ENCODE measurements at regions not wholly inside any gene's neighbourhood (a gene's known extent, or its start where the extent isn't known, plus 50 kb on each side); places are given as distances from the start of the nearest gene placed in this dataset.

- no peak overlapping the region for H3K9ac ChIP-seq (ENCODE audit: low read length)
- H3K9me3 ChIP-seq (ENCODE audit: low read length) = no peaks in the 10 kb centered on the region
- DNase-seq = no peak
- H3K36me3 ChIP-seq (ENCODE audit: insufficient read depth, low read length) = no peaks in the 10 kb centered on the region
- no peak overlapping the region for H3K27ac ChIP-seq (ENCODE audit: low read length)
- H3K27me3 ChIP-seq (ENCODE audit: low read length) = no peaks in the 10 kb centered on the region
- H3K79me2 ChIP-seq (ENCODE audit: low read length) = no peaks in the 10 kb centered on the region
- no peak overlapping the region for H3K4me3 ChIP-seq (ENCODE audit: low read length)
- no peaks in the 10 kb centered on the region for H4K20me1 ChIP-seq (ENCODE audit: insufficient read depth, low read depth, low read length)
- no peaks in the 10 kb centered on the region for H3K4me1 ChIP-seq (ENCODE audit: low read length)
- H3K4me2 ChIP-seq (ENCODE audit: low read depth, low read length, poor library complexity, severe bottlenecking) = no peak overlapping the region
- no peaks in the 10 kb centered on the region for H3K9me2 ChIP-seq (replicated peaks; ENCODE audit: insufficient read depth, low read length)
- H2AFZ ChIP-seq (ENCODE audit: low read length) = no peak overlapping the region
Observed at GRCh38 chr4:147041376-147041775, 95.7 kb upstream of the TTC29 start.

GRCh38 chr4:147042046-147042445 lies 96.4 kb upstream of the TTC29 start:
- H4K20me1 ChIP-seq (ENCODE audit: insufficient read depth, low read depth, low read length) = no peaks in the 10 kb centered on the region
- H3K4me3 ChIP-seq (ENCODE audit: low read length) = no peak overlapping the region
- no peaks in the 10 kb centered on the region for H3K4me1 ChIP-seq (ENCODE audit: low read length)
- H2AFZ ChIP-seq (ENCODE audit: low read length) = no peak overlapping the region
- no peaks in the 10 kb centered on the region for H3K27me3 ChIP-seq (ENCODE audit: low read length)
- no peaks in the 10 kb centered on the region for H3K36me3 ChIP-seq (ENCODE audit: insufficient read depth, low read length)
- H3K9ac ChIP-seq (ENCODE audit: low read length) = no peak overlapping the region
- H3K79me2 ChIP-seq (ENCODE audit: low read length) = no peaks in the 10 kb centered on the region
- H3K9me3 ChIP-seq (ENCODE audit: low read length) = no peaks in the 10 kb centered on the region
- no peaks in the 10 kb centered on the region for H3K9me2 ChIP-seq (replicated peaks; ENCODE audit: insufficient read depth, low read length)
- no peak for DNase-seq
- H3K4me2 ChIP-seq (ENCODE audit: low read depth, low read length, poor library complexity, severe bottlenecking) = no peak overlapping the region
- H3K27ac ChIP-seq (ENCODE audit: low read length) = no peak overlapping the region

- Histone ChIP-seq H3K4me3 (ENCODE audit: low read length) (no peak overlapping the region), H3K79me2 (ENCODE audit: low read length) (no peaks in the 10 kb centered on the region), H3K27ac (ENCODE audit: low read length) (no peak overlapping the region), H3K9ac (ENCODE audit: low read length) (no peak overlapping the region), H3K9me2 (replicated peaks; ENCODE audit: insufficient read depth, low read length) (no peaks in the 10 kb centered on the region), H4K20me1 (ENCODE audit: insufficient read depth, low read depth, low read length) (no peaks in the 10 kb centered on the region), H3K9me3 (ENCODE audit: low read length) (no peaks in the 10 kb centered on the region), H3K4me1 (ENCODE audit: low read length) (no peaks in the 10 kb centered on the region), H3K36me3 (ENCODE audit: insufficient read depth, low read length) (no peaks in the 10 kb centered on the region), H3K27me3 (ENCODE audit: low read length) (no peaks in the 10 kb centered on the region), H3K4me2 (ENCODE audit: low read depth, low read length, poor library complexity, severe bottlenecking) (no peak overlapping the region), H2AFZ (ENCODE audit: low read length) (no peak overlapping the region)
- DNase-seq = no peak
Observed at GRCh38 chr4:147044241-147044640, 98.6 kb upstream of the TTC29 start.

GRCh38 chr4:147049946-147050345 lies 104.3 kb upstream of the TTC29 start:
- H3K79me2 ChIP-seq (ENCODE audit: low read length) = no peaks in the 10 kb centered on the region
- no peak overlapping the region for H3K4me2 ChIP-seq (ENCODE audit: low read depth, low read length, poor library complexity, severe bottlenecking)
- H2AFZ ChIP-seq (ENCODE audit: low read length) = no peak overlapping the region

GRCh38 chr4:147050356-147050765 lies 104.7 kb upstream of the TTC29 start:
- DNase-seq = no peak
- H3K79me2 ChIP-seq (ENCODE audit: low read length) = no peaks in the 10 kb centered on the region
- no peak overlapping the region for H3K9ac ChIP-seq (ENCODE audit: low read length)
- H3K4me1 ChIP-seq (ENCODE audit: low read length) = no peaks in the 10 kb centered on the region
- 0 out of 2 replicates have a peak, but pooled peaks cover 2% of the 10 kb centered on the region for H3K27me3 ChIP-seq (ENCODE audit: low read length)
- no peaks in the 10 kb centered on the region for H3K9me2 ChIP-seq (replicated peaks; ENCODE audit: insufficient read depth, low read length)
- no peak overlapping the region for H3K4me2 ChIP-seq (ENCODE audit: low read depth, low read length, poor library complexity, severe bottlenecking)
- H3K36me3 ChIP-seq (ENCODE audit: insufficient read depth, low read length) = no peaks in the 10 kb centered on the region
- no peak overlapping the region for H3K27ac ChIP-seq (ENCODE audit: low read length)
- no peaks in the 10 kb centered on the region for H4K20me1 ChIP-seq (ENCODE audit: insufficient read depth, low read depth, low read length)
- H2AFZ ChIP-seq (ENCODE audit: low read length) = no peak overlapping the region
- no peaks in the 10 kb centered on the region for H3K9me3 ChIP-seq (ENCODE audit: low read length)
- H3K4me3 ChIP-seq (ENCODE audit: low read length) = no peak overlapping the region

More at GRCh38 chr4:147049946-147050345, 104.3 kb upstream of the TTC29 start:
- Histone ChIP-seq H3K9ac (ENCODE audit: low read length) (no peak overlapping the region), H3K9me3 (ENCODE audit: low read length) (no peaks in the 10 kb centered on the region), H3K27ac (ENCODE audit: low read length) (no peak overlapping the region), H3K4me1 (ENCODE audit: low read length) (no peaks in the 10 kb centered on the region), H4K20me1 (ENCODE audit: insufficient read depth, low read depth, low read length) (no peaks in the 10 kb centered on the region), H3K4me3 (ENCODE audit: low read length) (no peak overlapping the region), H3K27me3 (ENCODE audit: low read length) (0 out of 2 replicates have a peak, but pooled peaks cover 2% of the 10 kb centered on the region), H3K9me2 (replicated peaks; ENCODE audit: insufficient read depth, low read length) (no peaks in the 10 kb centered on the region), H3K36me3 (ENCODE audit: insufficient read depth, low read length) (no peaks in the 10 kb centered on the region)
- no peak for DNase-seq

- H3K9me3 ChIP-seq (ENCODE audit: low read length) = no peaks in the 10 kb centered on the region
- H3K4me2 ChIP-seq (ENCODE audit: low read depth, low read length, poor library complexity, severe bottlenecking) = no peak overlapping the region
- peaks cover 2% of the 10 kb centered on the region; the same call in 1 of the 2 replicates for H3K4me1 ChIP-seq (ENCODE audit: low read length)
- H3K9ac ChIP-seq (ENCODE audit: low read length) = no peak overlapping the region
- no peaks in the 10 kb centered on the region for H3K36me3 ChIP-seq (ENCODE audit: insufficient read depth, low read length)
- no peaks in the 10 kb centered on the region for H4K20me1 ChIP-seq (ENCODE audit: insufficient read depth, low read depth, low read length)
- H3K27ac ChIP-seq (ENCODE audit: low read length) = no peak overlapping the region
- 0 out of 2 replicates have a peak, but pooled peaks cover 2% of the 10 kb centered on the region for H3K27me3 ChIP-seq (ENCODE audit: low read length)
- no peak overlapping the region for H2AFZ ChIP-seq (ENCODE audit: low read length)
- no peaks in the 10 kb centered on the region for H3K79me2 ChIP-seq (ENCODE audit: low read length)
- DNase-seq = no peak
- no peaks in the 10 kb centered on the region for H3K9me2 ChIP-seq (replicated peaks; ENCODE audit: insufficient read depth, low read length)
- no peak overlapping the region for H3K4me3 ChIP-seq (ENCODE audit: low read length)
Observed at GRCh38 chr4:147052361-147052760, 106.7 kb upstream of the TTC29 start.

GRCh38 chr4:147054228-147054872 lies 108.7 kb upstream of the TTC29 start:
- H3K27ac ChIP-seq (ENCODE audit: low read length) = no peak overlapping the region
- no peak overlapping the region for H2AFZ ChIP-seq (ENCODE audit: low read length)
- no peaks in the 10 kb centered on the region for H3K9me2 ChIP-seq (replicated peaks; ENCODE audit: insufficient read depth, low read length)
- 0 out of 2 replicates have a peak, but pooled peaks cover 2% of the 10 kb centered on the region for H3K27me3 ChIP-seq (ENCODE audit: low read length)
- H3K9ac ChIP-seq (ENCODE audit: low read length) = no peak overlapping the region
- H4K20me1 ChIP-seq (ENCODE audit: insufficient read depth, low read depth, low read length) = no peaks in the 10 kb centered on the region
- no peak overlapping the region for H3K4me2 ChIP-seq (ENCODE audit: low read depth, low read length, poor library complexity, severe bottlenecking)
- H3K9me3 ChIP-seq (ENCODE audit: low read length) = no peaks in the 10 kb centered on the region
- no peaks in the 10 kb centered on the region for H3K79me2 ChIP-seq (ENCODE audit: low read length)
- H3K36me3 ChIP-seq (ENCODE audit: insufficient read depth, low read length) = no peaks in the 10 kb centered on the region
- H3K4me1 ChIP-seq (ENCODE audit: low read length) = peaks cover 11% of the 10 kb centered on the region
- DNase-seq = no peak
- H3K4me3 ChIP-seq (ENCODE audit: low read length) = no peak overlapping the region

- no peaks in the 10 kb centered on the region for H3K79me2 ChIP-seq (ENCODE audit: low read length)
- no peaks in the 10 kb centered on the region for H3K9me3 ChIP-seq (ENCODE audit: low read length)
- peaks cover 13% of the 10 kb centered on the region for H3K4me1 ChIP-seq (ENCODE audit: low read length)
- H3K27ac ChIP-seq (ENCODE audit: low read length) = no peak overlapping the region
- H3K4me2 ChIP-seq (ENCODE audit: low read depth, low read length, poor library complexity, severe bottlenecking) = peak overlapping the region; percentile 48
- 0 out of 2 replicates have a peak overlapping the region, but pooled peaks have one; percentile 13 for H2AFZ ChIP-seq (ENCODE audit: low read length)
- no peaks in the 10 kb centered on the region for H3K27me3 ChIP-seq (ENCODE audit: low read length)
- peak overlapping the region; percentile 34 for H3K4me3 ChIP-seq (ENCODE audit: low read length)
- no peaks in the 10 kb centered on the region for H4K20me1 ChIP-seq (ENCODE audit: insufficient read depth, low read depth, low read length)
- peak overlapping the region; percentile 8; the same call in 1 of the 2 replicates for H3K9ac ChIP-seq (ENCODE audit: low read length)
- no peak for DNase-seq
- no peaks in the 10 kb centered on the region for H3K9me2 ChIP-seq (replicated peaks; ENCODE audit: insufficient read depth, low read length)
- no peaks in the 10 kb centered on the region for H3K36me3 ChIP-seq (ENCODE audit: insufficient read depth, low read length)
Observed at GRCh38 chr4:147056940-147057610, 111.4 kb upstream of the TTC29 start.
